ENCODE measurements at regions not wholly inside any gene's neighbourhood (a gene's known extent, or its start where the extent isn't known, plus 50 kb on each side); places are given as distances from the start of the nearest gene placed in this dataset.
"Not testable (repeated sequence)": the region's sequence is repeated elsewhere in the genome, so short reads cannot be mapped to it uniquely, and the experiment has no call there.

DNA sequence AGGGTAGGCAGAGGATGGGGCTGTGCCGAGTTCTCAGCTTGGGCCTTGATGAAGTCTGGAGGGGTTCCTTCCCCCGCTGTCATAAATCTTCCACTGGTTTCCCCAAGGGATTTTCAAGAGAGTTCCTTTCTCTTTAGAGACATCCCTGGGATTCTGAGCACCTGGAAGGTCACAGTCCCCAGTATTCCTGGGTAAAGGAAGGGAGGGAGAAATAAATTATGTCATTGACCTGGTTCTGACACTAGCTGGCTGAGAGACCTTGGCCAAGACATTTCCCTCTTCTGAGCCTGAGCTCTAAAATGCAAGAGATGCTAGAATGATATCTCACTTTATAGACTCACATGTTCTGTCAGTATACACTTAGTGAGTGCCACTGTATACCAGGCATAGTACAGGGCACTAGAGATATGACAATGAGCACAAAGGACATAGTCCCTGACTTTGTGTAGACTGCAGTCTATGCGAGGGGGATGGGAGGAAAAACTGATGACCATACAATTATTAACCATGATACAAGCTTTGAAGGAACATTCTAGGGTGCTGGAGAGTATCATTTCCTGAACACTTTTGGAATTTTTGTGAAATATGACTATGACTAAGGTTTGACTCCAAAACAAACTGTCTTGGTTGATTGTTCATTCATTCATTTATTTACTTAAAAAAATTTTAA is 165.8 kb upstream of the JUN start:
- TF ChIP-seq SIN3A (IDR thresholded peaks at IDR 0.05; ENCODE audit: borderline replicate concordance, insufficient read depth, low read depth, low read length) (no peak), POLR2AphosphoS5 (IDR thresholded peaks at IDR 0.05; ENCODE audit: low read depth, low read length) (no peak), TCF7L2 (IDR thresholded peaks at IDR 0.05; ENCODE audit: low read depth, low read length) (no peak)
- TF ChIP-seq, protein P1, sequence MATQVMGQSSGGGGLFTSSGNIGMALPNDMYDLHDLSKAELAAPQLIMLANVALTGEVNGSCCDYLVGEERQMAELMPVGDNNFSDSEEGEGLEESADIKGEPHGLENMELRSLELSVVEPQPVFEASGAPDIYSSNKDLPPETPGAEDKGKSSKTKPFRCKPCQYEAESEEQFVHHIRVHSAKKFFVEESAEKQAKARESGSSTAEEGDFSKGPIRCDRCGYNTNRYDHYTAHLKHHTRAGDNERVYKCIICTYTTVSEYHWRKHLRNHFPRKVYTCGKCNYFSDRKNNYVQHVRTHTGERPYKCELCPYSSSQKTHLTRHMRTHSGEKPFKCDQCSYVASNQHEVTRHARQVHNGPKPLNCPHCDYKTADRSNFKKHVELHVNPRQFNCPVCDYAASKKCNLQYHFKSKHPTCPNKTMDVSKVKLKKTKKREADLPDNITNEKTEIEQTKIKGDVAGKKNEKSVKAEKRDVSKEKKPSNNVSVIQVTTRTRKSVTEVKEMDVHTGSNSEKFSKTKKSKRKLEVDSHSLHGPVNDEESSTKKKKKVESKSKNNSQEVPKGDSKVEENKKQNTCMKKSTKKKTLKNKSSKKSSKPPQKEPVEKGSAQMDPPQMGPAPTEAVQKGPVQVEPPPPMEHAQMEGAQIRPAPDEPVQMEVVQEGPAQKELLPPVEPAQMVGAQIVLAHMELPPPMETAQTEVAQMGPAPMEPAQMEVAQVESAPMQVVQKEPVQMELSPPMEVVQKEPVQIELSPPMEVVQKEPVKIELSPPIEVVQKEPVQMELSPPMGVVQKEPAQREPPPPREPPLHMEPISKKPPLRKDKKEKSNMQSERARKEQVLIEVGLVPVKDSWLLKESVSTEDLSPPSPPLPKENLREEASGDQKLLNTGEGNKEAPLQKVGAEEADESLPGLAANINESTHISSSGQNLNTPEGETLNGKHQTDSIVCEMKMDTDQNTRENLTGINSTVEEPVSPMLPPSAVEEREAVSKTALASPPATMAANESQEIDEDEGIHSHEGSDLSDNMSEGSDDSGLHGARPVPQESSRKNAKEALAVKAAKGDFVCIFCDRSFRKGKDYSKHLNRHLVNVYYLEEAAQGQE (IDR thresholded peaks at IDR 0.05; ENCODE audit: insufficient read depth in 1 of 2, low read depth in 2 of 2, low read length in 1 of 2), result no peak
- TF ChIP-seq, protein P2, sequence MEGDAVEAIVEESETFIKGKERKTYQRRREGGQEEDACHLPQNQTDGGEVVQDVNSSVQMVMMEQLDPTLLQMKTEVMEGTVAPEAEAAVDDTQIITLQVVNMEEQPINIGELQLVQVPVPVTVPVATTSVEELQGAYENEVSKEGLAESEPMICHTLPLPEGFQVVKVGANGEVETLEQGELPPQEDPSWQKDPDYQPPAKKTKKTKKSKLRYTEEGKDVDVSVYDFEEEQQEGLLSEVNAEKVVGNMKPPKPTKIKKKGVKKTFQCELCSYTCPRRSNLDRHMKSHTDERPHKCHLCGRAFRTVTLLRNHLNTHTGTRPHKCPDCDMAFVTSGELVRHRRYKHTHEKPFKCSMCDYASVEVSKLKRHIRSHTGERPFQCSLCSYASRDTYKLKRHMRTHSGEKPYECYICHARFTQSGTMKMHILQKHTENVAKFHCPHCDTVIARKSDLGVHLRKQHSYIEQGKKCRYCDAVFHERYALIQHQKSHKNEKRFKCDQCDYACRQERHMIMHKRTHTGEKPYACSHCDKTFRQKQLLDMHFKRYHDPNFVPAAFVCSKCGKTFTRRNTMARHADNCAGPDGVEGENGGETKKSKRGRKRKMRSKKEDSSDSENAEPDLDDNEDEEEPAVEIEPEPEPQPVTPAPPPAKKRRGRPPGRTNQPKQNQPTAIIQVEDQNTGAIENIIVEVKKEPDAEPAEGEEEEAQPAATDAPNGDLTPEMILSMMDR (IDR thresholded peaks at IDR 0.05), result no peak
- ChIA-PET CTCF (no interaction called here), POLR2A (no interaction called here)
- no peaks in the 10 kb centered on the region; the same call in 1 of the 2 replicates for H3K9me3 ChIP-seq (ENCODE audit: control insufficient read depth, insufficient read depth, low read depth, low read length)
- ATAC-seq (no peak), DNase-seq (ENCODE audit: low read depth, low spot score) (no peak)
- BruUV-seq (replicated peaks), result no TSS peak
- H3K4me3 ChIP-seq (ENCODE audit: low read depth in 2 of 2, low read length in 2 of 2), result no peak overlapping the region
- no peaks in the 10 kb centered on the region for H3K4me1 ChIP-seq (ENCODE audit: control insufficient read depth, insufficient read depth, low read length)
- no peaks in the 10 kb centered on the region for H3K36me3 ChIP-seq (ENCODE audit: control insufficient read depth, insufficient read depth, low read length)
- intact Hi-C loops (cut with micrococcal nuclease; ENCODE audit: unreplicated experiment) (no loop called here), in situ Hi-C loops (cut with HindIII; ENCODE audit: low pct_unique_long_range_greater_than_20kb, low sequenced_read_pairs) (no loop called here)
- no peak overlapping the region for H3K27ac ChIP-seq (ENCODE audit: low read length)
- H3K27me3 ChIP-seq (ENCODE audit: control insufficient read depth, insufficient read depth, low read length), result no peaks in the 10 kb centered on the region

DNA sequence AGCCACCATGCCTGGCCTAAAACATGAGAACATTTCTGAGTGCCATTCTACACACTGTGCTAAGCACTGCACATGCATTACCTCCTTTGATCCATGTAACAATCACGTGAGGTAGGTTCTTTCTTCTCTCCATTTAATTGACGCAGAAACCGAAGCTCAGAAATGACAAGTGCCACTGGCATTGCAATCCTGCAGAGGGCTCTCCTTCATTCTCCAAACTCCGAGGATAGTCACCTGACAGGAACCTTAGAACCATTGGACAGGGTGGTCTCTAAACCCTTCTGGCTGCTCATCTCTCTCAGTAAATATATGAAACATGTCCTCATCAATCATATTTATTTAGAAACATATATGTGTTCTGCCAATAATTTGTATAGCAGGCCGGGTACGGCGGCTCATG is 167.1 kb upstream of the JUN start:
- intact Hi-C loops (cut with micrococcal nuclease; ENCODE audit: unreplicated experiment), result no loop called here
- no peaks in the 10 kb centered on the region for H3K36me3 ChIP-seq (ENCODE audit: control insufficient read depth, insufficient read depth, low read length)
- ChIA-PET CTCF (no interaction called here), POLR2A (no interaction called here)
- no peaks in the 10 kb centered on the region for H3K4me1 ChIP-seq (ENCODE audit: control insufficient read depth, insufficient read depth, low read length)
- BruUV-seq (replicated peaks), result no TSS peak
- in situ Hi-C loops (cut with HindIII; ENCODE audit: low pct_unique_long_range_greater_than_20kb, low sequenced_read_pairs), result no loop called here
- H3K27me3 ChIP-seq (ENCODE audit: control insufficient read depth, insufficient read depth, low read length), result no peaks in the 10 kb centered on the region
- ATAC-seq (no peak), DNase-seq (ENCODE audit: low read depth, low spot score) (no peak)
- H3K4me3 ChIP-seq (ENCODE audit: low read depth in 2 of 2, low read length in 2 of 2), result no peak overlapping the region
- H3K9me3 ChIP-seq (ENCODE audit: control insufficient read depth, insufficient read depth, low read depth, low read length), result no peaks in the 10 kb centered on the region; the same call in 1 of the 2 replicates
- no peak overlapping the region for H3K27ac ChIP-seq (ENCODE audit: low read length)
- TF ChIP-seq, protein P2 (IDR thresholded peaks at IDR 0.05), result no peak
- TF ChIP-seq SIN3A (IDR thresholded peaks at IDR 0.05; ENCODE audit: borderline replicate concordance, insufficient read depth, low read depth, low read length) (no peak), POLR2AphosphoS5 (IDR thresholded peaks at IDR 0.05; ENCODE audit: low read depth, low read length) (no peak), TCF7L2 (IDR thresholded peaks at IDR 0.05; ENCODE audit: low read depth, low read length) (no peak)
- TF ChIP-seq, protein P1 (IDR thresholded peaks at IDR 0.05; ENCODE audit: insufficient read depth in 1 of 2, low read depth in 2 of 2, low read length in 1 of 2), result no peak

DNA sequence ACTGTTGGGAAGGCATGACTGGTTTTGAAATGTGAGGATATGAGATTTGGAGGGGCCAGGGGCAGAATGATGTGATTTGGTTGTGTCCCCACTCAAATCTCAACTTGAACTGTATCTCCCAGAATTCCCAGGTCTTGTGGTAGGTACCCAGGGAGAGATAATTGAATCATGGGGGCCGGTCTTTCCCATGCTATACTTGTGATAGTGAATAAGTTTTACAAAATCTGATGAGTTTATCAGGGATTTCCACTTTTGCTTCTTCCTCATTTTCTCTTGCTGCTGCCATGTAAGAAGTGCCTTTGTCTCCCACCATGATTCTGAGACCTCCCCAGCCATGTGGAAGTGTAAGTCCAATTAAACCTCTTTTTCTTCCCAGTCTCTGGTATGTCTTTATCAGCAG is 170.1 kb upstream of the JUN start:
- H3K4me3 ChIP-seq (ENCODE audit: low read depth in 2 of 2, low read length in 2 of 2); H3K36me3 ChIP-seq (ENCODE audit: control insufficient read depth, insufficient read depth, low read length); BruUV-seq (replicated peaks); H3K27ac ChIP-seq (ENCODE audit: low read length); CTCF ChIA-PET; intact Hi-C loops (cut with micrococcal nuclease; ENCODE audit: unreplicated experiment); ATAC-seq; H3K4me1 ChIP-seq (ENCODE audit: control insufficient read depth, insufficient read depth, low read length); DNase-seq (ENCODE audit: low read depth, low spot score); in situ Hi-C loops (cut with HindIII; ENCODE audit: low pct_unique_long_range_greater_than_20kb, low sequenced_read_pairs); POLR2A ChIA-PET; H3K9me3 ChIP-seq (ENCODE audit: control insufficient read depth, insufficient read depth, low read depth, low read length); H3K27me3 ChIP-seq (ENCODE audit: control insufficient read depth, insufficient read depth, low read length): not testable (repeated sequence)
